A172 (cell line): ENCODE measurements at regions not wholly inside any gene's neighbourhood (a gene's known extent, or its start where the extent isn't known, plus 50 kb on each side); places are given as distances from the start of the nearest gene placed in this dataset.
A peak's percentile ranks its signal among the peaks of the same experiment; 100 is the strongest.

Experiments used
- DNase-seq: peaks from one replicate; pipeline ENCODE4 v3.0.0-alpha.2; 2015; ENCODE audit warnings: low spot score

DNA sequence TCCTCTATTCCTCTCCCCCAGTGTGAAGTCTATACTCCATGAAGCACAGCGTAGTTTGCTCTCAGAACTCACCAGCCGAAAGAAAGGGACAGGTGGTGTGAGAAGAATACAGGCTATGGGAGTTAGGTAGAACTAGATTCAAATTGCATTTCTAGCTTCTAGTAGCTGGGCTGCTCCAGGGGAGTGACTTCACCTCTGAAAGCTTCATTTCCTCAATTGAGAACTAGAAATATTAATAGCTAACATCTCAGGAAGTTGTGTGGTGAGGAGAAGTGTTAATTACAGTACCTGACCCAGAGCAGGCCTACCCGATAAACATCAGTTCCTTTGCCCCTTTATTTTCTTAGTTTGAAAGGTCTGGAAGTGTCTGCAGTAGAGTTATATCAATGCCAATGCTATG, 484.7 kb upstream of the TENM4 start:
- no peak for DNase-seq

DNA sequence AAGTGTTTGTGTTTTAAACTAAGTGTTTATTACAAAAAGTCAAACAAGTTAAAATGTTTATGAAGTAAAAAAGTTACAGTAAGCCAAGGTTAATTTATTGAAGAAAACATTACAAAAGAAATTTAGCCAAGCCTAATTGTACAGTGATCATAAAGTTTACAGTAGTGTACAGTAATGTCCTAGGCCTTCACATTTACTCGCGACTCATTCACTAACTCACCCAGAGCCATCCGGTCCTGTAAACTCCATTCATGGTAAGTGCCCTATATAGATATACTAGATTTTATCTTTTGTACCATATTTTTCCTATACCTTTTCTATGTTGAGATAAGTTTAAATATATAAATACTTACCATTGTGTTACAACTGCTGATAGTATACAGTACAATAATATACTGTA, 481.8 kb upstream of the TENM4 start:
- DNase-seq, result no peak

DNA sequence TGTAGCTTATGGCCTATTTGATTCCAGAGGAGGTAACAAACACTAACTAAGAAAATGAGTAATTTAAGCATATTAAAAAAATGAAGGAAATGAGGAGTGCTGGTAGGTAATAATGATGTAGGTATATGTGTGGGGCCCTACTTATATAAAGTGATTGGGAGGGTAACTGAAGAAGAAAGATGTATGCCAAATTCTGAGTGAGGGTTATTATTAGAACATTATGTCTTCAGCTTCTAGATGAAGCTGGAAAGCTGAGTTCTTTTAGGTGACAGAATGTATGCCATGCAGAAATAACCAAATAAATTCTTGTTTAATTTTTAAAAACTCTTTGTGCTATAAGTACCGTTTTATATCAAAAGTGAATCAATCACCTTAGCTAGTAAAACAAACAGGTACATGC, 479.6 kb upstream of the TENM4 start:
- no peak for DNase-seq

DNA sequence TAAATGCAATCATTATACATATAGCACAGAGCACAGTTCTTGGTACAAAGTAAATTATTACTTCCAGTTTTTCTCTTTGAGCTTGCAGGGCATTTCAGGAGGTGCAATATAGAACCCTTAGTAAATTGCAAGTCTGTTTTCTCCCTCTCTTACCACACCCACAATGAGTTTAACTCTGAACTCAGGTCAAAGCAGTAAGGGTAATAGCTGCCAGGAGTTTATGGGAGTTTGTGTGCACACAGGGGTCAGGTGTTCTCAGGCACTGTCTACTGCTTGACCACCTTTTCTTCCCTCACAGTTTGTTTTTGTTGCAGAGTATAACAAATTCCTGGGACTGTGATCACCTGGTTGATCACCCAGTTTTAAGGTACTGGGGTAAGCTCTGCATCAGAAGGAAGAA, 478.5 kb upstream of the TENM4 start:
- DNase-seq, result no peak

DNA sequence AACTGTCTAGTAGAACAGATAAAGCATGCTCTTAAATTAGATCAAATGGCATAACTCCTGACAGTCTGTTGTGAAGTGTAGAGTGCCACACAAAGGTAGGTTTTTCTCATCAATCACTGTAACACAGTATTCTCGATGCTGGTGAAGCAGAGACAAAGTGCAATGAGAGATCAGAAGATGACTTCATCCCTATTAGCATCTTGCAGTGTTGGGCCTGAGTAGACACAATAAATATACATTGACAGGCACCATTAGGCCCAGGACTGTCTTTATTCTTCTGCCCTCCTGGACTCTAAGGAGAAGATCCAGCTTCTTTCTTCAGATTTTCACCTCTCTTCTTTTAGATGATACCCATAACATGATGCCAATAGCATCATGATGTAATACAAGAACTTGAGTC, 478.0 kb upstream of the TENM4 start:
- DNase-seq, result no peak

DNA sequence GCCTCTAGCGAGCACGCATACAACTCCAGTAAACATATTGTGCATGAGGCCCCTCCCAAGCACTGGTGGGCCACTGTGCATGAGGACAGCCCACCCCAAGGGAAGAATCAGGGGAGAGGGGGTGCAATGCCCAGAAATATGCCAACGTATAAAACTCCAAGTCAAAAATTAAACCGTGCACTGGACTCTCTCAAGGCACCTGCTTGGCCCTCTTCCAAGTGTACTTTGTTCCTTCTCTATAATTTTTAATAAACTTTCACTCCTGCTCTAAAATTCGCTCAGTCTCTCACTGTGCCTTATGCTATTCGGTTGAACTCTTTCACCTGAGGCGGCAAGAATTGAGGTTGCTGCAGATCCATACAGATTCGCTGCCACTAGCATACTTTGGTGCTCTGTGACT, 465.3 kb upstream of the TENM4 start:
- DNase-seq, result no peak

DNA sequence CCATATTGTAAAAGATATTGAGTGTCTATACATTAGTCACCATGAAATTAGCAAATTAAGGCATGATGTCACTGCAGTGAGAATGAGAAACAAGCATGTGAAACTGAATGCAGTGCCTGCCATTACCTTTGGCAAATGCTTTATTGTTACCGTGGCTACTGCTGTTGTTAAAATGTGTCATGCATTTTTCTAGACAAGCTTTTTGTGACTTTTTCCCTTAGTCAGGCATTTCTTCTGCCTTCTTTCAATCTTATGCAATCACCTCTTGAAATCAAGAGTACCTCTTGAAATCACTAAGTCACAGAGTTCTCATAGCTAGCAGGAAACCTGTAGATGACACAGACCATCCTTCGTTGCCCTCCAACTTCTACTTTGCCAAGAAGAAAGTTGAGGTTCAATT, 461.7 kb upstream of the TENM4 start:
- DNase-seq, result no peak

DNA sequence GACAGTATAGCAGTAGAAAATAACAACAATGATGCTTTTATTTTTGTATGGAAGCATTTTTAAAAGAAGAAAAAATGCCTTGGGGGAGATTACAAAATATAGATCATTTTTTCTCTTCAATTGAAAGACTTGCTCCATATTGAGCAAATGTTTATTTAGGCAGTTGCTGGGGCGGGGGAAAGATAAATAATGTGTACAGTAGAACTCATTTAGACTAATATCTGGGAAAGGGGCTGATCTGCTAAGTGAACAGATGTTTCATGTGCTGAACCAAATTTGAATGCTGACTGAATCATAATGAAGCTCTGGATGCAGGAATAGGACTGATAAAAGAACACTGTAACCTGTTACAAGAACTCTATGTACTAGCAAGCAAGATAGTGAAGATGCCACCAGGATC, 457.1 kb upstream of the TENM4 start:
- no peak for DNase-seq

DNA sequence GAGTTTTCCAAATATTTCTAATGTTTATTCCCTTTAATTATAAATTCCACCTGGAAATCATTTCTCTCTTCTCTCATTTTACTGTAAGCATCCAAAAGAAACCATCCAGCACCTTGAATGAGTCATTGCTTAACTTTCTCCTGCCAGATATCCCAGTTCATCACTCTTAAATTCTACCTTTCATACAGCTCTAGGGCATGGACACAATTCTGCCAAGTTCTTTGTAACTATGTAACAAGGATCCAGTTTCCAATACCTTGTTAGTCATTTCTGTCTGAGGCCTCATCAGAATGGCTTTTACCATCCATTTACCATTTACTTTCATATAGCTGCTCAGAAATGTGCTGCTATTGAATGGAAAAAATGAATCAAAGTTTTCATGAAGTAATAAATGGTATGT, 455.4 kb upstream of the TENM4 start:
- no peak for DNase-seq

DNA sequence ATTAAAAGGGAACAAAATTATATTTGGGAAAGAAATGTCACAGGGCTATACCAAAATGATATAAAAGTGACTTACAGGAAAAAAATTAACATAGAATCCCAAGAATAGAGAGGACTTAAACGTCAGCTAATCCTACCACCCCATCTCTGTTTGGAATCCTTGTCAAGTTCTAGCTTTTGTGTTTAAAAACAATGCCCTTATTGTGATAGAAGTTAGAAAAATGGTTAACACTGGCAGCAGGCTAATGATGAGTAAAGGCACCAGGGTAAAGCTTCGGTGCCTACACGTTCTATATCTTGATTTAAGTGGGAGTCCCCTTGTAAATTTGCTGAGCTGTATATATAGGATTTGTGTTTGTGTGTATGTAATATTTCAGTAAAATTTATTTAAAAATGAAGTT, 453.3 kb upstream of the TENM4 start:
- DNase-seq, result no peak

DNA sequence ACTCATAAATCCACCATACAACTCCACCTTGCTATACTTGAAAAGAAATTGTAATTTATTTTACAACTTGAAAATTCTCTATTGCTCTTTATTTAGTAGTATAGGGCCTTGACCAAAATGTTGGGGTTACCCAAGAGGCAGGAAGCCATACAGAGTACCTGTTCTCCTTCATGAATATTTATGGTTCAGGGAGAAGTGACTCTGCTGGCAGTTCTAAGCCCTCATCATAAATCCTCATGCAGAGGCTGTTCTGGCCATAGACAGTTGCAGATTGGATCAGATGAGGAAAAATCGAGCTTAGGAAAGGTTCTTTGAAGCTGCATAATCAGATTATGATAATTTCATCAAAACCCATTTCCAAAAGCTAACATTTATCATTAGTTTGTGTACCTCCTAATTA, 449.4 kb upstream of the TENM4 start:
- DNase-seq, result no peak

DNA sequence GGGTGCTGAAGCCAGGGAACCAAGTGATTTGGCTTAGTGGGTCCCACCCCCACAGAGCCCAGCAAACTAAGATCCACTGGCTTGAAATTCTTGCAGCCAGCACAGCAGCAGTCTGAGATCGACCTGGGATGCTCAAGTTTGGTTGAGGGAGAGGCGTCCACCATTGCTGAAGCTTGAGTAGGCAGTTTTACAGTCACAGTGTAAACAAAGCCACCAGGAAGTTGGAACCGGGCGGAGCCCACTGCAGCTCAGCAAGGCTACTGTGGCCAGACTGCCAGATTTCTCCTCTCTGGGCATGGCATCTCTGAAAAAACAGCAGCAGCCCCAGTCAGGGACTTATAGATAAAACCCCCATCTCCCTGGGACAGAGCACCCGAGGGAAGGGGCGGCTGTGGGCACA, 424.1 kb upstream of the TENM4 start:
- DNase-seq, result peak; percentile 4

DNA sequence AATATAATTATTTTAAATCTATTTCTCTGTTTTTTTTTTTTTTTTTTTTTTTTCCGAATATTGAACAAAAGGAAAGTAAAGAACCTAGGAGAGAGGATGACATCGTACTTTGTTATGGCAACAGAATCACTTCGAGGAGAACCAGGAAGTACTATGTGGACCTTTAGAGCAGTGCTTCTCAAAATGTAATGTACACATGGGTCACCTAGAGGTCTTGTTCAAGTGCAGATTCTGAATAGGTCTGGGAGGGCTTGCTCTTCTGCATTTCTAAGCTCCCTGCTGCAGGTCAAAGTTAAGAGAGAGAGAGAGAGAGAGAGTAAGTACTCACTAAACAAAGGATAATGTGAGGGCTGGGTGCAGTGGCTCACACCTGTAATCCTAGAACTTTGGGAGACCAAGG, 419.5 kb upstream of the TENM4 start:
- DNase-seq, result no peak

DNA sequence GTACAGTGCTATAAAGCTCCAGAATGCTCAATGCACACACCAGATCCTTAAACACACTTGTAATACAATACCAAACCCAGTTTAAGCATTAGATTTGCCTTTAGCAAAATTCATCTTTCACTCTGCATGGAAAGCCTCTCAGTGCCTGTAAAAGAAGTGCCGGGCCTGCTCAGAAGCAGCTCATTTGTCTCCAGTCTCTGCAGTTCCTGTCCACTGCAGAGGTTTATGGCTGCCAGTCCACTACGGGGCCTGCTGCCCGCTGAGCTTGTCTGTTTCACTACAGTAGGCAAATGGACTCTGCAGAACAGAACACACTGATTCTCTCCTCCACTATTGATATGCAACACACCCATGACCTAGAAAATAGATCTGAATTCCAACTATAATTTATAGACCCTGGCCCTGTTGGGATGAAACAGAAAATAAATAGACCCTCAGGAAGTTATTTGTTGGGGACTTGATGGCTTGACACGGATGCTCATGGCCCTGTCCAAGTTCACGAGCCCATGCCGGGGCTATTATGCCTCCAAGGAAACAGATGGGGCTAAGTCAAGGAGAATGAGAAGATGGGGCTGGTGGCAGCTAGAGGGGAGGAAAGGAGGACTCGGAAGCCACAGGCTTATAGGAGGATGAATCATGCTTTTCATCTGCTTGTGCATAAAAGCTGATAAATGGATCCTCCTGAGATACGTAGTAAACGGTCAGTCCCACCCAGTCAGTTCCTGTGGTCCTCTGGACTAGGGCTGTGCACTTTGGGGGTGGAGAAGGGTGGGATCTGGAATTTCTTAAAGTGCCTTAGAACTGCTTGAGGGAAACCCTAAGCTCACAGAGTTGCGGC, 416.8 kb upstream of the TENM4 start:
- no peak for DNase-seq

DNA sequence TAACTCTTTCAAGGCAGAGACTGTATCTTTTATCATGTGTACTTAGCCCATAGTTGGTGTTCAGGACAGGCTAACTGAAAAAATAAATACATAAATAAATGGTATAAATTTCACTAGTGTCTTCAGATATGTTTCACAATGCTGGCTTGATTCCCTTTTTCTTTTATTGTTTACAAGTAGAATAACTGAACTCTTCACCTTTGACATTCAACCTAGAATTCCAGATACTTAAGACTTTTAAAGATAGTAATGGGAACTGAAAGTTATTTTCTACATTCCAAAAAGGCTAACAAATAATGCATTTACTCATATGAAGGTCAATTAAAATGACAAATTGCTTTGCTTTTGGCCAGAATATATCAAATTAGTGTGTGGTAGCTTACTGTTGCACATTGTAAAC, 411.3 kb upstream of the TENM4 start:
- DNase-seq, result no peak

DNA sequence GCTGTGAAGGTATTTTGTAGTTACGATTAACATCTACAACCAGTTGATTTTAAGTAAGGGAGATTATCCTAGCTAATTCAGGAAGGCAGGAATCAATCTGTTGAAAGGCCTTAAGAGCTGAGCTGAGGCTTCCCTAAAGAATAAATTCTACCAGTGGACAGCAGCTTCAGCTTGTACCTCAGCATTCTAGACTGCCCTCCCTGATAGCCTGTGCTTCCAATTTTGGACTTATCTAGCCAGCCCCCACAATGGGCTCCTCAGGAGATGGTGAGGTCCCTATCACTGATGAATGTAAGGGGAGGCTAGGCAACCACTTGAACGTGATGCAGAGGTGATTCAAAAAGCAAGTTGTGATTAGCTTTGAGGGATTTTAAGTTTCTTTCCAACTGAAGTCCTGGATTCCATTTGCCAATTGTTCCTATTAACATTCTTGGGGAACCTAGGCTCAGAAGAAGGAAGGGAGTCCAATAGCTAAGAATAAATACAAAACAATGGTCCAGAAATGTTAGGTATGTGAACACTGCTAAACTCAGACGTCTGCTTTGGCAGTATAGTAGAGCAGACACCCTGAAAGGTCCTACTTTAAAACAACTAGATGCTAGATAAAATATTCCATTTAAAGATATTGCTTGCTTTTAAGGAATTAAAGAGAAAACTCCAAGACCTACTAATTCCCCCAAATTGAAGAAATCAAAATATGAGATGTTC, 404.3 kb upstream of the TENM4 start:
- DNase-seq, result no peak

DNA sequence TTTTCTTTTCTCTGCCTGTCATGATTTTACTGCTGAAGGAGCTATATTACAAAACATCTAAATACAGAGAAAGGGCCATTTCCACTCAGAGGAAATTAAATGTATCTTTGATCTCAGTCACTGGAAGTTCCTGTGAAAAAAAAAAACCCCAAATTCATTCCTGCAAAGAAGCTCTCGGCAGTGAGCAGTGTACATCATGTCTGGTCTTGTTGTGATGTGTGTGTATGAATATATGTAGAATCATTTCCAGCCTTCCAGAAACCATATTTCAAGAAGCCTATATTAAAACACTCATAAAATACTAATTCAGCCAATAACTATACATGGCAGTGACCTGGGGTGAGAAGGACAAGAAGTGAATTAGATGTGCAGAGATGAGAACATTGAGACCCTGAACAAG, 393.2 kb upstream of the TENM4 start:
- DNase-seq, result no peak

DNA sequence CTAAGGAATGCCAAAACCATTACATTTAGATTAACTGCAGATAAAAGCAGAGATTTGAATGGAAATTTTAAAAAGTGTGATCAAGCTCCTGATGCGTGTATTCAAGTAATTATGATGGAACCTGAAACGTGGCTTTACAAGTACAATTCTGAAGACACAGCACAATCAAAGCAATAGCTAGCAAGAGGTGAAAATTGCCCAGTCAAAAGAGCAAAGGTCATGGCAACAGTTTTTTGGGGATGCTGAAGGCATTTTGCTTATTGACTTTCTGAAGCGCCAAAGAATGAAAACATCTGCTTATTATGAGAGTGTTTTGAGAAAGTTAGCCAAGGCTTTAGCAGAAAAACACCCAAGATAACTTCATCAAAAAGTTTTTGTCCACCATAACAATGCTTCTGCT, 389.6 kb upstream of the TENM4 start:
- no peak for DNase-seq

DNA sequence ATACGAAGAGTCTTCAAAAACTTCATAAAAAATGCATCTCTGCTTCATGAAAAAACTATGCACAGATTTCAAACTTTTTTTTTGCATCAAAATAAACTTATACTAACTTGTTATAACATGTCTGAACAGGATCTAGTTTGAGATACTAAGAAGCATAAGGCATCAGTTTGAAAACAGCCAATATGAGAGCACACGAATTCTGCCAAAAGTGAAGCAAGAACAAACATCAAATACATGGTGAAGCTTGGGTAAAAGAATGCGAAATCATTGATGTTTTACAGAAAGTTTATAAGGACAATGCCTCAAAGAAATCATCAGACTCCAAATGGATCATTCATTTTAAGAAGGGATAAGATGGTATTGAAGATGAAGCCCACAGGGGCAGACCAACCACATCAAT, 389.1 kb upstream of the TENM4 start:
- DNase-seq, result no peak

DNA sequence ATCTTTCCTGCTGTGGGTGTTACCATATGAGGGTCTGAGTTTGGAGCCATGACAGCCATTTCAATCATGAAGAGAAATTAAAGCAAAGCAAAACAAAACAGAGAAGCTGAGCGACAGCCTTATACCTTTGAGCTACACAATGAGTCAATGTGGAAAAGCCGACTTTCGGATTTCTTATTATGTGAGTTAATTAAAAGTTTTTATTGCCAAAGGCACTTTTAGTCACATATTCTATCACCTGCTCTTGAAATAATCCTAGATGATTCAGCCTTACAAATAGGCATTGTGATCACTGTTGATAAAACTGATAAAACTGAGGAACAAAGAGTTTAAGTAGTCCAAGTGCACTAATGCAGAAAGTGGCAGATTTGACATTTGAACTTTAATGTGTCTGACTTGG, 381.9 kb upstream of the TENM4 start:
- DNase-seq, result no peak

DNA sequence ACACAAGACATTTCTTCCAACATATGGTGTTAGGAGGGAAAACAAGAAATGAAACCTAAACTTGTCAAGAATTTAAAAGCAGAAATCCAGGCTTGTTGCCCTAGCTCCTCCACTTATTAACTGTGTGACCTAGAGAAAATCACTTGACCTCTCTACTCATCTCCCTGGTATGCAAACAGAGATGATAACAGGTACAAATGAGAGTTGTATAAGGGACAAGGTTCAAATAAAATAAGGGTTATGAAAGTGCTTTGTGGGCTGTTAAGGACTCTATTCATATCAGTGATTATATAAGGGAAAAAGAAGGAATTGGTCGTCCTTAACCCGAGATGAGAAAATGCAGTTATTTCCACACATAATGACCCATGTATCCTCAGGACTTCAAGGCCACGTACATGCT, 372.7 kb upstream of the TENM4 start:
- DNase-seq, result no peak

DNA sequence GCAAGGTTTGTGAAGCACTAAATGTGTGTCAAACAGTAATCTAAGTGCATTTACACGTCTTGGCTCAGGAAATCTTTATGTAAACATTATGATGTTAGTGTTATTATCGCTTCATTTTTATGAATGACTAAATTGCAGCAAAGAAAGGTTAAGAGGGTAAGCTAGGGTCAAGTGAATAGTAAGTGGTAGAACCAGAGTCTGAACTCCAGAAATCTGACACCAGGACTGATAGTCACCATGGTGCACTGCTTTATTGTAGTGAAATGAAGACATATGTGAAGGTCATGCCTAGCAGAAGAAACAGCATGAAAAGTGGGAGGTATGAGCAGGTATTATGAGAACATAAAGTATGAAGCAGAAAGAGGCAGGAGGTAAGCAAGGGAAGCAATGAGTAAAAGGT, 368.7 kb upstream of the TENM4 start:
- DNase-seq, result no peak

DNA sequence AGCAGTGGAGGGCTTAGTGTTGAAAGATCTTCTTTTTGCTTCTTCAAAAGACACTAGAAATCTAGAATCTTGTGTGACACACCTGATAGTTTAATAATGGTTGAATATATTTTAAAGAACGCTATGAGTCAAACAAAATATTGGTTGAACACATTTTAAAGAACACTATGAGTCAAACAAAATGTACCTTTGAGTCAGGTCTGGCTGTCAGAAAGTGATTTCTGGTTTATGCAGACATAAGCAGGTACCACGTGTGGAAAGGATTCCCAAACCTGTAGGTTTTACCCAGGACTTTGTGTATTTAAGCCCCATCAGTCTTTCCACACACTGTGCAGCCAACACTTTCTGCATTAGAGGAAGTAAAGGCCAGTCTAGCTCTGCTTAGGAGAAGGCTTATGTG, 366.7 kb upstream of the TENM4 start:
- DNase-seq, result no peak

DNA sequence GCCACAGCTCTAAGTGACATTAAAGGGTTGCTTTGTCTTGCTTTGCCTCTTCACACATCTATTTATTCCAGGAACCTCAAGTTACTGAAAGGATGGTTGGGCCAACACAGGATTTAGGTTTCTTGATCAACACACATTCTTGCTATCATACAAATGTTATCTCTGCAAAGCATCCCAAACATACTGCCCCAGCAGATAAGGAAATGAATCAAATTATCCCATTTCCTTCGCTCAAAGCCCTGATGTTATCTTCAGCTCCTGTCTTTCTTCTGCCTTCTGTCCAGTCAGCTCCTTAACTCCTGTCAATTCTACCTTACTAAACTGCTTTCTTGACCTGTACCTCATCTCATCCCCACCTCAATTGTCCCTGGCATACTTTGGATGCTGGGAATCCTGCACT, 355.9 kb upstream of the TENM4 start:
- no peak for DNase-seq
